OCI-LY3 (cell line): ENCODE measurements at regions not wholly inside any gene's neighbourhood (a gene's known extent, or its start where the extent isn't known, plus 50 kb on each side); places are given as distances from the start of the nearest gene placed in this dataset.

Experiments
- H2AFZ ChIP-seq: fragments of 200-600, 300-600 bp; shearing (Covaris generic); 2 replicates; pipeline ENCODE4 v1.6.0; 2014; ENCODE audit warnings: antibody characterized with exemption, low read depth, low read length
- H3K27ac ChIP-seq: fragments of 200-600, 300-600 bp; sonication (generic); 2 replicates; pipeline ENCODE4 v1.5.1; 2014; ENCODE audit warnings: mild to moderate bottlenecking, low read length, moderate library complexity, mixed read lengths
- H3K27me3 ChIP-seq: fragments of 200-600, 300-600 bp; sonication (generic); 2 replicates; pipeline ENCODE4 v1.6.1; 2014; ENCODE audit warnings: low read depth, low read length, mixed read lengths
- H3K36me3 ChIP-seq: fragments of 200-600, 300-600 bp; sonication (generic); replicated peaks from 2 replicates; pipeline ENCODE3; 2014; ENCODE audit warnings: low read depth, low read length, mixed read lengths
- H3K4me1 ChIP-seq: fragments of 300-600, 200-600 bp; sonication (generic); 2 replicates; pipeline ENCODE4 v1.6.1; 2014; ENCODE audit warnings: low read length, mixed read lengths
- H3K4me2 ChIP-seq: fragments of 200-600, 300-600 bp; sonication (generic); 2 replicates; pipeline ENCODE4 v1.6.1; 2014; ENCODE audit warnings: low read length, mixed read lengths
- H3K4me3 ChIP-seq: fragments of 300-600, 200-600 bp; sonication (generic); 2 replicates; pipeline ENCODE4 v1.5.1; 2014; ENCODE audit warnings: antibody characterized with exemption, mild to moderate bottlenecking, low read length, moderate library complexity
- H3K79me2 ChIP-seq: fragments of 300-600, 200-600 bp; shearing (Covaris generic); 2 replicates; pipeline ENCODE4 v1.6.1; 2014; ENCODE audit warnings: mild to moderate bottlenecking, low read length, mixed read lengths
- H3K9ac ChIP-seq: fragments of 300-600, 200-600 bp; shearing (Covaris generic); 2 replicates; pipeline ENCODE4 v1.6.0; 2014; ENCODE audit warnings: mild to moderate bottlenecking, low read length, moderate library complexity
- H3K9me3 ChIP-seq: fragments of 200-600, 300-600 bp; shearing (Covaris generic); 2 replicates; pipeline ENCODE4 v1.6.1; 2014; ENCODE audit warnings: low read length, mixed read lengths; ENCODE audit not compliant: insufficient read depth
- H4K20me1 ChIP-seq: fragments of 200-600, 300-600 bp; sonication (generic); 2 replicates; pipeline ENCODE4 v1.6.1; 2016; ENCODE audit warnings: low read length, mixed read lengths; ENCODE audit not compliant: insufficient read depth
- CTCF ChIP-seq: fragments of 200-600, 300-600 bp; sonication (generic); IDR thresholded peaks from 2 replicates; pipeline ENCODE4 v1.5.1; 2014; ENCODE audit warnings: antibody characterized with exemption, low read length, low read depth
- EZH2phosphoT487 ChIP-seq: fragments of 200-600 bp; shearing (Covaris generic); IDR thresholded peaks from 2 replicates; pipeline ENCODE4 v1.6.1; 2018; ENCODE audit warnings: antibody characterized with exemption, mixed run types, low read depth

DNA sequence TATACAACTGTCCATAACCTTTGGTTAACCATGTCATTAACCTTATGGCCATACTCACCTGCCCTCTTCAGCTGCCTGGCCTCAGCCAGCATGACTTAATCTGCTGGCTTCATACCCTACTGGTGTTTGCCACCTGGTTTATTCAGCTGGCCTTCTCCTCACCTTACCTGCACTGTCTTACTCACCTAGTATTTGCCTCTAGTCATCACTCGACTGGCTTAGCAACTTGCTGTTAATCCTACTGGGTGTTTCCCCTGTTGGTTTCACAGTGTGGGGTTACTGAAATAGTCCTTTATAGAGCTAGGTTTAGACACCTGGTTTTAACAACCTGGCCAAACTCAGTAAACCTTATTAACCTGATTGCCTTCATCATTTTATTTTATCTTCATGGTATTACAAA is 96.4 kb downstream of the IL12A start:
- Histone ChIP-seq H2AFZ (no peak overlapping the region), H3K79me2 (no peaks in the 10 kb centered on the region), H4K20me1 (no peaks in the 10 kb centered on the region), H3K27ac (no peak overlapping the region), H3K36me3 (no peaks in the 10 kb centered on the region), H3K27me3 (no peaks in the 10 kb centered on the region), H3K4me1 (no peaks in the 10 kb centered on the region), H3K9me3 (no peaks in the 10 kb centered on the region), H3K9ac (no peak overlapping the region), H3K4me3 (no peak overlapping the region), H3K4me2 (no peak overlapping the region)
- no peak for TF ChIP-seq EZH2phosphoT487
- TF ChIP-seq CTCF: no peak

- Histone ChIP-seq H3K4me3 (no peak overlapping the region), H3K27me3 (no peaks in the 10 kb centered on the region), H4K20me1 (no peaks in the 10 kb centered on the region), H3K9me3 (no peaks in the 10 kb centered on the region), H3K79me2 (no peaks in the 10 kb centered on the region), H3K9ac (no peak overlapping the region), H3K4me2 (no peak overlapping the region), H3K4me1 (no peaks in the 10 kb centered on the region), H2AFZ (no peak overlapping the region), H3K36me3 (no peaks in the 10 kb centered on the region), H3K27ac (no peak overlapping the region)
- TF ChIP-seq EZH2phosphoT487 (no peak), CTCF (no peak)
Measured at GRCh38 chr3:160088492-160089137, 100.0 kb downstream of the IL12A start.

- Histone ChIP-seq H2AFZ (no peak overlapping the region), H3K4me3 (no peak overlapping the region), H3K36me3 (no peaks in the 10 kb centered on the region), H3K27ac (no peak overlapping the region), H3K27me3 (no peaks in the 10 kb centered on the region), H3K4me1 (no peaks in the 10 kb centered on the region), H3K9ac (no peak overlapping the region), H3K79me2 (no peaks in the 10 kb centered on the region), H4K20me1 (no peaks in the 10 kb centered on the region), H3K4me2 (no peak overlapping the region), H3K9me3 (no peaks in the 10 kb centered on the region)
- TF ChIP-seq CTCF: no peak
- TF ChIP-seq EZH2phosphoT487: no peak
Measured at GRCh38 chr3:160090653-160091052, 102.0 kb downstream of the IL12A start.

GRCh38 chr3:160091441-160091840 is 102.8 kb downstream of the IL12A start:
- Histone ChIP-seq H2AFZ (no peak overlapping the region), H3K27me3 (no peaks in the 10 kb centered on the region), H4K20me1 (no peaks in the 10 kb centered on the region), H3K9me3 (no peaks in the 10 kb centered on the region), H3K27ac (no peak overlapping the region), H3K4me1 (no peaks in the 10 kb centered on the region), H3K4me2 (no peak overlapping the region), H3K4me3 (no peak overlapping the region), H3K79me2 (no peaks in the 10 kb centered on the region), H3K9ac (no peak overlapping the region), H3K36me3 (no peaks in the 10 kb centered on the region)
- TF ChIP-seq EZH2phosphoT487 (no peak), CTCF (no peak)
